ENCODE measurements at regions not wholly inside any gene's neighbourhood (a gene's known extent, or its start where the extent isn't known, plus 50 kb on each side); places are given as distances from the start of the nearest gene placed in this dataset.

DNA sequence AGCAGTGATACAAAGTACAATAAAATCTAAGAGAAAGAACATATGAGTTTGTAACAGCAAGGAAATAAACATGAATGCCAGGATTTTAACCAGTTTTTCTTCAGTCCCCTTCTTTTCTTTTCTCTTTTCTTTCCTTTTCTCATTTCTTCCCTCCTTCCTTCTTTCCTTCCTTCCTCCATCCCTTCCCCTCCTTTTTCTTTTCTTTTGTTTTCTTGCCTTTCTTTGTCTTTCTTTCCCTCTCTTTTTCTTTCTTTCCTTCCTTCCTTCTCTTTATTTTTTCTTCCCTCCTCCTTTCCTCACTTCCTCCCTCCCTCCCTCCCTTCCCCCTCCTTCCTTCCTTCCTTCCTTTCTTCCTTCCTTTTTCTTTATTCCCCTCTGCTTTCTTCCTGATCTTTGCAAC, 142.8 kb upstream of the SYT4 start:
- intact Hi-C loops (cut with DNase I; ENCODE audit: low total_unique reads) = no loop called here
- H3K9me3 ChIP-seq = no peaks in the 10 kb centered on the region
- H3K4me1 ChIP-seq = no peaks in the 10 kb centered on the region
- no peaks in the 10 kb centered on the region for H3K36me3 ChIP-seq (ENCODE audit: low read depth, missing control alignments)
- H3K27ac ChIP-seq = no peak overlapping the region
- TF ChIP-seq CTCF (IDR thresholded peaks at IDR 0.05) (no peak), POLR2A (IDR thresholded peaks at IDR 0.05) (no peak)
- DNase-seq = no peak
- no peak overlapping the region for H3K4me3 ChIP-seq
- H3K27me3 ChIP-seq = no peaks in the 10 kb centered on the region

DNA sequence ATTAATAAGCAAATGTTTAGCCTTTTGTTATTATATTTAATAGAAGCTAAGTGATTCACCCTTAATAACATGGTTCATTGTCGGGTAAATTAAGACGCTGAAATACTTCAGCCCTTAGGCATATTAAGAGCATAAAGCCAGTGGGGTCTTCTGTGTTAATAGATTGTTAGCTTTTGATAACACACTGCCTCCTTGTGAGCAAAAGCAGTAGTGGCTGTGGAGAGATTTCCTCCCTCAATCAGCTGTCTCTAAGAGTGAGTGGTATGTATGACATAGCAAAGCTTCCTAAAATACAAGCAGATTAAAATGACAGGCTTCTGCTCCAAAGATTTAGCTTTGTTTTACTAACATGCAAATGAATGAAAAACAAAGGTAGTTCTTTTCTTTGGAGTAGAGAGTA, 143.7 kb upstream of the SYT4 start:
- Histone ChIP-seq H3K27ac (no peak overlapping the region), H3K27me3 (no peaks in the 10 kb centered on the region), H3K4me1 (no peaks in the 10 kb centered on the region), H3K4me3 (no peak overlapping the region), H3K36me3 (ENCODE audit: low read depth, missing control alignments) (no peaks in the 10 kb centered on the region), H3K9me3 (no peaks in the 10 kb centered on the region)
- TF ChIP-seq CTCF (IDR thresholded peaks at IDR 0.05) (peak in 1 of 3 experiments; percentile 17), POLR2A (IDR thresholded peaks at IDR 0.05) (no peak)
- no peak for DNase-seq
- 37 to 74% methylated on average over 2 of the region's 2 CpGs for WGBS, 2 donors
- intact Hi-C loops (cut with DNase I; ENCODE audit: low total_unique reads) = no loop called here

GRCh38 chr18:43422518-43422917, 145.2 kb upstream of the SYT4 start:
- no peak overlapping the region for H3K4me3 ChIP-seq
- no peaks in the 10 kb centered on the region for H3K27me3 ChIP-seq
- no peaks in the 10 kb centered on the region for H3K9me3 ChIP-seq
- no peaks in the 10 kb centered on the region for H3K4me1 ChIP-seq
- no peak for TF ChIP-seq CTCF (IDR thresholded peaks at IDR 0.05)
- no peak for TF ChIP-seq POLR2A (IDR thresholded peaks at IDR 0.05)
- H3K36me3 ChIP-seq (ENCODE audit: low read depth, missing control alignments) = no peaks in the 10 kb centered on the region
- peak; percentile 34 for DNase-seq
- WGBS, 2 donors = 40% methylated on average over 4 of the region's 4 CpGs
- intact Hi-C loops (cut with DNase I; ENCODE audit: low total_unique reads) = no loop called here
- H3K27ac ChIP-seq = no peak overlapping the region

DNA sequence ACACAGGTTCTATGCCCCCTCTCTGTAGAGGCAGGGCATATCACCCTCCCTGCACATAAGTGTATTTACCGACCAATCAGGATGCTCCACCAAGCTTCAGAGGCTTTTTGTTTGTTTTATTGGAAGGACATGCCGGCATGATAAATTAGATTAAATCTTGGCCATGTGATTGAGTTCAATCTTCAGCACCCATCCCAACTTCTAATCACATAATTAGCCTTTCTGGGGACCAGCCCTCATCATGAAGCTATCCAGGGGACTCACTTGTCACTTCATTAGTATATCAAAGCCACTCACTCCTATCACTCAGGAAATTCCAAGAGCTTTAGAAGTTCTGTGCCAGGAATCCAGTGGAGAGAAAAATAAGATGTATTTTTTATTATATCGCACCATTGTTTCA, 158.6 kb upstream of the SYT4 start:
- intact Hi-C loops (cut with DNase I; ENCODE audit: low total_unique reads) = no loop called here
- DNase-seq = no peak
- Histone ChIP-seq H3K27me3 (no peaks in the 10 kb centered on the region), H3K36me3 (ENCODE audit: low read depth, missing control alignments) (no peaks in the 10 kb centered on the region), H3K4me1 (no peaks in the 10 kb centered on the region), H3K27ac (no peak overlapping the region), H3K4me3 (no peak overlapping the region), H3K9me3 (no peaks in the 10 kb centered on the region)
- TF ChIP-seq POLR2A (IDR thresholded peaks at IDR 0.05) (no peak), CTCF (IDR thresholded peaks at IDR 0.05) (no peak)
- 94 to 96% methylated on average over 3 of the region's 3 CpGs for WGBS, 2 donors

DNA sequence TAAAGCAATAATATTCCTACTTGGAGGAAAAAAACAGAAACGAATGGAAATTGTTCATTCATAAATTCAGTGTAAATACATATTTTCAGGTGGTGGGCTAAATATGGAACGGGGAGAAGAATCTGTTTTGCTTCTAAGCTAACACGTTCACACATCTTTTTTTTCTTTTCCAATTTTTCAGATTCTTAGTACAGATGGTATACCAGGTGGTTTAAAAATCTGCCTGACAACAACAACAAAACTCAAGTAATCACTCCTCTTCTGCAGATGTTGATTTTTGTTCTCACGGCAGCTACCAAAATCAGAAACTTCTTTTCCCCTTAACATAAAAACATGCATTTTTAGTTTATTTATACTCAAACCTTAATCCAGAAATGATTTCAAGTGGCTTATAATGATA, 164.8 kb upstream of the SYT4 start:
- 84 to 85% methylated on average over 4 of the region's 4 CpGs for WGBS, 2 donors
- no peaks in the 10 kb centered on the region for H3K36me3 ChIP-seq (ENCODE audit: low read depth, missing control alignments)
- TF ChIP-seq CTCF (IDR thresholded peaks at IDR 0.05) = no peak
- no peak for TF ChIP-seq POLR2A (IDR thresholded peaks at IDR 0.05)
- H3K27ac ChIP-seq = no peak overlapping the region
- intact Hi-C loops (cut with DNase I; ENCODE audit: low total_unique reads) = no loop called here
- no peaks in the 10 kb centered on the region for H3K4me1 ChIP-seq
- no peak overlapping the region for H3K4me3 ChIP-seq
- no peaks in the 10 kb centered on the region for H3K27me3 ChIP-seq
- DNase-seq = no peak
- no peaks in the 10 kb centered on the region for H3K9me3 ChIP-seq
